A549 (cell line): ENCODE measurements at regions not wholly inside any gene's neighbourhood (a gene's known extent, or its start where the extent isn't known, plus 50 kb on each side); places are given as distances from the start of the nearest gene placed in this dataset.

Experiments
- RFX5 ChIP-seq: fragments of 450-650 bp; IDR thresholded peaks from 2 replicates; pipeline ENCODE4 v1.7.1; 2014; ENCODE audit warnings: antibody characterized with exemption, mild to moderate bottlenecking, moderate library complexity
- TF ChIP-seq, protein P1 (sequence below): fragments of >200 bp; sonication (Bioruptor Twin); formaldehyde crosslinking; IDR thresholded peaks from 3 replicates; pipeline ENCODE4 v1.5.1; 2016

DNA sequence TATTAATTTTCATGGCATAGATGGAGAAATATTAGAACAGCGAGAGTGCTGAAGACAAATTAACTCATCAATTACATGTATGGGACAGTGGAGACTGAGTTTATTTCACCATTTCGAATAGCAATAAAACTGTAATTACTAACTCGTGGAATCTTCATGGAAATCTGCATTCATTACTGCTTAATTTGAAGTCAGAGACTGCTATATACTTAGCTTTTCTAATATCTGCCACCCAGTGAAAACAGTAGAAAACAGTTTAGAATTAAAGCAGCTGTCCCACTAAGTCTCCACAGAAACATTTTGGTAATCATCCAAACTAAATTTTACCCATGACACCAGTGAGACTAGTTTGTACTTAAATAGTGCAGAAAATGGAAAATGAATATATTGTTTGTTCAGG is 56.8 kb downstream of the IZUMO3 start:
- TF ChIP-seq, protein P1, sequence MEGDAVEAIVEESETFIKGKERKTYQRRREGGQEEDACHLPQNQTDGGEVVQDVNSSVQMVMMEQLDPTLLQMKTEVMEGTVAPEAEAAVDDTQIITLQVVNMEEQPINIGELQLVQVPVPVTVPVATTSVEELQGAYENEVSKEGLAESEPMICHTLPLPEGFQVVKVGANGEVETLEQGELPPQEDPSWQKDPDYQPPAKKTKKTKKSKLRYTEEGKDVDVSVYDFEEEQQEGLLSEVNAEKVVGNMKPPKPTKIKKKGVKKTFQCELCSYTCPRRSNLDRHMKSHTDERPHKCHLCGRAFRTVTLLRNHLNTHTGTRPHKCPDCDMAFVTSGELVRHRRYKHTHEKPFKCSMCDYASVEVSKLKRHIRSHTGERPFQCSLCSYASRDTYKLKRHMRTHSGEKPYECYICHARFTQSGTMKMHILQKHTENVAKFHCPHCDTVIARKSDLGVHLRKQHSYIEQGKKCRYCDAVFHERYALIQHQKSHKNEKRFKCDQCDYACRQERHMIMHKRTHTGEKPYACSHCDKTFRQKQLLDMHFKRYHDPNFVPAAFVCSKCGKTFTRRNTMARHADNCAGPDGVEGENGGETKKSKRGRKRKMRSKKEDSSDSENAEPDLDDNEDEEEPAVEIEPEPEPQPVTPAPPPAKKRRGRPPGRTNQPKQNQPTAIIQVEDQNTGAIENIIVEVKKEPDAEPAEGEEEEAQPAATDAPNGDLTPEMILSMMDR: no peak
- TF ChIP-seq RFX5: no peak
